Left cardiac atrium (tissue), 4 donors: ENCODE measurements at regions not wholly inside any gene's neighbourhood (a gene's known extent, or its start where the extent isn't known, plus 50 kb on each side); places are given as distances from the start of the nearest gene placed in this dataset.

Experiments
- ATAC-seq, 2 donors: fragments of 200-7000 bp; cut with Tn5 transposase; one replicate each; pipeline ENCODE4 v1.9.1; 2020; ENCODE audit warnings: mild to moderate bottlenecking in 2 of 2, moderate library complexity in 2 of 2
- DNase-seq: peaks from one replicate; pipeline ENCODE4 v3.0.0-alpha.2; 2020
- intact Hi-C, 2 donors: fragments of 100-400 bp; cut with DNase I; formaldehyde crosslinking; loops; one replicate each; pipeline versions ENCODE4 v1.14.1 to v1.15.1; 2022 to 2023
- donor health status: DM: no; HTN: yes; CAD: no.
- donor health status: DM: no; HTN: yes; CAD: no; lungs with severe emphysema.
- donor health status: DM: yes; HTN: yes; CAD: no.
- donor health status: Dilated cardiomyopathy.

- ATAC-seq (no peak), DNase-seq (no peak)
- intact Hi-C loops = no loop called here
Measured at GRCh38 chr7:22551768-22552513, 52.0 kb upstream of the STEAP1B start.

- no peak for DNase-seq
- ATAC-seq = no peak
- intact Hi-C loops = no loop called here
Measured at GRCh38 chr7:22550514-22551030, 50.6 kb upstream of the STEAP1B start.

DNA sequence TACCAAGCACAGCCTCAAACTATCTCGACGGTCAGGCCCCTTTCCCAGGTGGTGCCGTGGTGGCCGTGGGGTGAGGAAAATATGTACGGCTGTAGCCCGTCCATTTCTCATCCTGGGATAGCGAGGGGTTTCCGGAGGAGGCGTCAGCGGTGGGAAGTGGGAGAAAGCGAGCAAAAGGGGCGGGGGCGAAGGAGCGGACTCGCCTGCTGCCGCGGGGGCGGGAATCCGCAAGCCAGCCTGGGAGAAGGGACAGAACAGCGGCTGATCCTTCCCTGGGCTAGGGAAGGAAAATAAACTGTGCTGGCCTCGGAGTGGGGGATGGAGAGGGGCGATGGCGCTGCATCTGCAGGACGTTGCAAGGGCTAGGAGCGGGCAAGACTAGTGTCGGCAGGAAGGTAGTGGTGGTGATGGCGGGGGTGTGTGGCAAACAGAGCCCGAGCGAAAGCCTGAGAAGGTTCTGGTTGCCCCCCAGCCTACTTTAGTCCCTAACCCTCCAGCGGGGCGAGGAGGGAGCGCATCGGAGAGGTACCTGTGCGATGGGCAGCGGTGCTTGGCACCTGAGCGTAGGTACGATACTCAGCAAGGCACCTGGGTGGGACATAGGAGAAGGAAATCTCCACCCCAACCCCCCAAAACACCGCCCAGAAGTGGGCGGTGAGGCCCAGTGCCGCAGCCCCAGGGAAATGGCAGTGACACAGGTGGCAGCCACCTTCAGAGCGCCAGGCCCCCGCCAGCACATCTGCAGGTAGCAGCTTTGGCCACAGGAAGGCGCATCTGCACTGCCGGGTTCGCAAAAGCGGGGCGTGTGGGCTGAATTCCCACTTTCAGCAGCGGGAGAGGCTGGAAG lies 49.9 kb upstream of the STEAP1B start:
- DNase-seq = no peak

More for the DNA sequence above, 49.9 kb upstream of the STEAP1B start:
- intact Hi-C loops = no loop called here
- peak; percentile 55 to 65 for ATAC-seq
